HG02642 (cell line): ENCODE measurements at regions not wholly inside any gene's neighbourhood (a gene's known extent, or its start where the extent isn't known, plus 50 kb on each side); places are given as distances from the start of the nearest gene placed in this dataset.

Experiments
- ATAC-seq: cut with Tn5 transposase; IDR thresholded peaks from one replicate; pipeline ENCODE4 v1.9.1; 2021; ENCODE audit warnings: mild to moderate bottlenecking; ENCODE audit not compliant: unreplicated experiment, poor library complexity

DNA sequence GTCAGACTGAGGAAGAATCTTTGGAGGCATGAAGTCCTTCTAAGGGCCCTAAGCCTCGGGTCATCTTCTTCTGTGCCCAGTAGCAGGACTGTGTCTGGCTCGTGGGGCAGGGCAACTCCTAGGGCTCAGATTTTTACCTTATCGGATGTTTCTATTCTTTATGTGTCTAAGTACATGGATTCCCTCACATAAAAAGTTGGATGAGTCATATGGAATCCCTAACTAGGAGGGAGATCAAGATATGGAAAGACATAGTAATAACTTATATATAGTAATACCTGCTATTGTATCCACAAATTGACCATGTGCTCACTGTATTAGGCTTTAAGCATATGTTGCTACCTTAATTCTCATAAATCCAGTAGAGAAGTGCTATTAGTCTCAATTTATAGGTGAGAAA lies 364.5 kb upstream of the CAMK1G start:
- ATAC-seq: no peak

DNA sequence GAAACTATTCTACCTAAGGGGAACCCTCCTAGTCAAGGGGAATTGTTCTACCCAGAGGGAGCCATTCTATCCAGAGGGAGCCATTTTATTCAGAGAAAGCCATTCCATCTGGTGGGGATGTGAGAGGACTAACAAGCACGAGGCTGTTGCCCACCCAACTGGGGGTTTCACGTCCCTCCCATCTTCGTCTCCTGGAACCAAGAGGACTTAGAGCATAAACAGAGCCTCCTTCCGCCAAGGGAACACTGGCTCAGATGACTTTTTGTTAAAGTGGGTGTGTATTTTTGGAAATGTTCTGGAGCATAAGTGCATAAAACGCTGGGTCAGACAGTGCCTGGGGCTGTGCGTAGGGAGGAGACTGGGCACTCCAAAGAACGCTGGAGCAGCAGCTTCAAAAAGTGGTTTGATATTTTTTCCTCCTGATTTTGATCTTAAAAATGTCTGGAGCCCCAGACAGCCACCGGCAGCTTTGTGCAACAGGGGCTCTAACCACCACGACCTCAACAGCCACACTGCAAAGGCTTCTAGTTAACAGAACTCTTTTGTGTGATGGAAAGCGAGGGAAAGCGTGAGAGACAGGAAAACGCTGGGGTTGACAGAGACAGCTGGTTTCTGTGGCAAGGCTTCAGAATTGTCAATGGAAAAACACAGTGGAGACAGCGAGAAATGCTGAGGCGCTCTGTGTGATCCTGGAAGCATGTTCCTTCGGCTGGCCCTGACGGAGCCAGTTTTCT lies 363.6 kb upstream of the CAMK1G start:
- ATAC-seq: no peak

DNA sequence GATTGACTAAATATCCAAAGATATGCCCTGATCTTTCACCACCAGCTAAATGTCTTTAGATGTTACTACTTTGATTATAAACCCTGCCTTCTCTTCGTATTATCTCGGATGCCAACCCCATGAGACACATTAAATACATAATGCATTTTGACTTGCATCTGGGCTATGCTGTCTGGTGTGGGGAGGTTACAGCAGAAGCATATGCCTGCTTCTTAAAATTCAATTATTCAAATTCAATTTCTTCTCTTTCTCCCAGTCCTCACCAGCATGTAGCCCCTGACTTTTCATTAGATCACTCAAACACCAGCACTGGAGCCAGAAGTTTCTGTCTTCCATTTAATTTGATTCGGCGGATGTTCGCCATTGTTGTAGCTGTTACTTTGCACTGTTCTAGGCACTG lies 360.7 kb upstream of the CAMK1G start:
- ATAC-seq: no peak

DNA sequence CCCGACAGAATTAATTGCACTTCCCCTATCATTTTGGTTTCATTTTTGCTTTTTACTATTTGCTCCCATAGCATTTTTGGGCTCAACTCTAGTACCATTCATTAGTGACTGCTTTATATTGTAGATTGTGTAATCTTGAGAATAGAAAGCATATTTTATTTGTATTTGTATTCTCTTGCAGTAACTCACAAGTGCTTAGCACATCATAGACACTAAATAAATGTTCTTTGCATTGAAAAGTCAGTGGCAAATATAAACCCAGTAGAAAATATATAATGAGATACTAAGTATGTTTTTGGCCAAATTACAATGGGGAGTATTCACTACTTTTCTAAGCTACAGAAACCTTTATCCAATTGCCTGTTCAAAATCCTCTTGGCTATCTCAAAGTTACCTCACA lies 359.7 kb upstream of the CAMK1G start:
- ATAC-seq: no peak

DNA sequence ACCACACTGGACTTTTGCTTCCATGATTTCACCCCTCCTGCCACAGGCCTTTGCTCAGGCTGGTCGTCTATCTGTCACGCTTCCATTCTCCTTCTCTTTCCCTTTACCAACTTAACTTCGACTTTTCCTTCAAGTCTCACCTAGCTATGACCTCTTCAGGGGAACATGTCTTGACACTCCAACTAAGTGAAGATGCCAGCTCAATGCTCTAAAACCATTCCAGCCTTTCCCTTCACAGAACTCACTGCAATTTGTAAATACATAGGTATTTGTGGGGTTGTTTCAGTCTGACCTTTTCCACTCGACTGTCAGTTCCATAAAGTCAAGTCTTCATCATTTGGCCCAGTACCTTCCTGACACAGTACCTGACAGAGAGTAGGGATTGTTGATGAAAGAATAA lies 358.6 kb upstream of the CAMK1G start:
- ATAC-seq: no peak

DNA sequence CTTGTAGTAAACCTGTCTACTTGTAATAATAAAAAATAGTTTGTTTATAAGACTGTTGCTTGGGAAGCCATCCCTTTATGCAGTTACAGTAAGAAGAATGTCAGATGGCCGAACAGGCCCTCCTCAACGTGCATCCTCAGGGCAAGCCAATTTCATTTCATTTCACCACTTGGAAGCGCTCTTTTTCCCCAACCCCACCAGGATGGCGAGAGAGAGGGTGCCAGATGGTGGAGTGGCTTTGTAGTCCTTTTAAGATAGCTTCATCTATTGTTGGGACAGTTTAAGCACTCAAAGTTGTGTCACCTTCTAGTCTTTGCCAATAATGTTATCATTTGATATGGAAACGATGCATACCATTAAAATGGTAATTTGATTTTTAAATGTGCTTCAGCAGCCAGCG lies 356.3 kb upstream of the CAMK1G start:
- no peak for ATAC-seq

DNA sequence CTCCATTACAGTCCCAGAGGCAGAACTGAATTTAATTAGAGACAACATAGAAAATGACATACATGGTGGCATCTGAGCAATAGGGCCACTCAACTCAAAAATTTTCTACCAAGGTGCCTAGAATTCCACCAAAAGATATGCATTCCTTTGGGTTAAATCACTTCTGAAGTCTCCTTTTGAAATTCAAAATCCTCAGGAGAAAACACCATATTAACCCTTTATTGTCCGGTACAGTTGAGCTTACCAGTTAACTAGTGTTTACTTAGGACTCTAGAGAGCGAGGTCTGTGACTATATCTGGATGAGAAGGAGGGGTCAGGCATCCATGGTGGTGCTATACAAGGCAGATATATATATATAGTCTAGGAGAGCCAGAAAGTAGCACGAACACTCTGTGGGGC lies 355.6 kb upstream of the CAMK1G start:
- ATAC-seq: no peak

DNA sequence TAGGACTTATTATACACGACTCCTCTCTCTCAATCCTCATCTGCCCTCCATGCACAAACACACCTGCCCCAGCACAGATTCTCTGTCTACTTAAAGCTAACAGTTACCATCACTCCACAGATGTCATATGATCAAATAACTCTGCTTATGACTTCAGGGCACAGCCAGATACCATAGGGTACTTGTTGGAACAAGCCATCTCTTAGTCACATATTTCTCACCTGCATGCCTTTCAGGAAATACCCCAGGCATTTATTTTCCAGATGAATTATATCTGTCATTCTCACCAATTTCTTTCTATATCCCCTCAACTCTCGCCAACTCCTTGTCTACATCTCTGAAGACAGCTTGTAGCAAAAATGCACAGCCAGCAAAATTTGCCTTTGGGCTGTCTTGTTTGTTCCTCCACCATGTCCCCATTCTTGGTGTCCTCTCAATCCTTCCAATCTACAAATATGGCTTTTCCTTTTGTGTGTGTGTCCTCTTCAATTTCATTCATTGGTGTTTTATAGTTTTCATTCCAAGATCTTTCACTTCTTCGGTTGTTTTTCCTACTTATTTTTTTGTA lies 353.9 kb upstream of the CAMK1G start:
- no peak for ATAC-seq

DNA sequence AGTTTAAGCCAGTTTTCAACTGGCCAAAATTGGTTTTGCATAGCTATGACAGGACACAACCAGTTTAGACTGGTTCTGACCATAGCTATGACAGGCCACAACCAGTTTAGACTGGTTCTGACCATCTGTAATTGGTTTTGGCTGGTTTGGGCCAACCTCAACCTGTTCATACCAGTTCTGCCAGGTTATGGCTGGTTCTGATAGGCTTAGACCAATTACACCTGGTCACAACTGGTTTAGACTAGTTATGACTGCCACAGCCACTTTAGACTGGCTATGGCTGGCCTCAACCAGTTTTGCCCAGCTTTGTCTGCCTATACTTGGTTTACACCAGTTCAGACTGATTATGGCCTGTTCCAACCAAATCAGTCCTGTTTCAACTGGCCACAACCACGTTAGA lies 353.2 kb upstream of the CAMK1G start:
- no peak for ATAC-seq

DNA sequence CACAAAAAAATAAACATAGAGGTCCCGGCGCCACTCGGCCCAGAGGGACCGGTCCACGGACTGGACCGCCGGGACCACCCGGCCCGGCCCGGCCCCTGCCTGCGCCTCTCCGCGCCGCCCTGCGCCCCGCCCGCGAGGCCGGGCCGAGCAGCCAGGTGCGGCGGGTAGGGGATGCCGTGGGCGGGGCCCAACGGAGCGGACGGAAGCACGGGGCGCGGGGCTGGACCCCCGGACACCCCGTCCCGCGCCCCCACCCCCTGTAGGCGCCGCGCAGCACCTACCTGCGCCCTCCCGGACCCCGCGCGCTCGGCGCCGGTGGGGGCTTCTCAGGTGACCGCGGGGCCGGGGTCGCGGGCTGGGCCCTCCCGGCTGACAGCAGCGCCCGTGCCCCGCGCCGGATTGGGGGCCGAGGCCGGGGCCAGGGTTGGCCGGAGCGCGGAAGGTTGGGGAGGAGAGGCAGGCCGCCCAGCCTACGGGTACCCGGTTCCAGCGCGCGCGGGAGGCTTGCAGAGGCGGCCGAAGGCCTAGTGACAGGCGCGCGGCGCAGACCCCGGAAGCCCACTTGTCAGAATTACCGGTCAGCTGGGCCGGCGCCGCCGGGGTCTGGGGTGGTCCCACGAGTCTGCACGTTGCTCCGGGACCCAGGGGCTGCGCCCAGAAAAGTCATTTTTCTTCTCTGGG lies 351.9 kb upstream of the CAMK1G start:
- ATAC-seq: no peak

DNA sequence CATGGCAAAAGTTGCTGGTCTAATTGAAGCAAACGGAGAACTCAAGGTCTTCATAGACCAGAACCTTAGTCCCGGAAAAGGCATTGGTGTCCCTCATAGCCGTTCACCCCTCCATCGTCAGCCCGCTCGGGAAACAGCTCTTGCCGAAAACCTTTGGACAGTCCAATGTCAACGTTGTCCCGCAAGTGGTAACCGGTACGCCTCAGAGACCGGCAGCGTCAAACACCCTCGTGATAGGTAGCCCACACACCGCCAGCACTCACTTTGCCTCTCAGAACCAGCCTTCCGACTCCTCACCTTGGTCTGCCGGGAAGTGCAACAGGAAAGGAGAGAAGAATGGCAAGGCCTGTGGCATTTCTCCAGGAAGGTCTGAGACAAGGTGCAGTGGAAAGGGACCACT lies 351.3 kb upstream of the CAMK1G start:
- ATAC-seq: no peak

DNA sequence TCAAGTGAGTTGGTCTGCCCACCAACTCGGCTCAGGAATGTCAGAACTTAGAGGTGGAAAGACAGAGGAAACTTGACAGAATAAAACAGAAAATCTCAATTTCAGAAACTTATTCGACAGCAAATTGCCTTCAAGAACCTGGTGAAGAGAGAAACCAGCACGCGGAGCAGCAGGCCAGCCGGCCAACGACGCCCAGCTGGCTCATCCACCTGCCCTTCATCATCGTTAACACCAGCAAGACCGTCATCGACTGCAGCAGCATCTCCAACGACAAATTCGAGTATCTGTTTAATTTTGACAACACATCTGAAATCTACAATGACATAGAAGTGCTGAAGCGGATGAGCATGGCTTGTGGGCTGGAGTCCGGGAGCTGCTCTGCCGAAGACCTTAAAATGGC lies 350.8 kb upstream of the CAMK1G start:
- ATAC-seq: no peak

DNA sequence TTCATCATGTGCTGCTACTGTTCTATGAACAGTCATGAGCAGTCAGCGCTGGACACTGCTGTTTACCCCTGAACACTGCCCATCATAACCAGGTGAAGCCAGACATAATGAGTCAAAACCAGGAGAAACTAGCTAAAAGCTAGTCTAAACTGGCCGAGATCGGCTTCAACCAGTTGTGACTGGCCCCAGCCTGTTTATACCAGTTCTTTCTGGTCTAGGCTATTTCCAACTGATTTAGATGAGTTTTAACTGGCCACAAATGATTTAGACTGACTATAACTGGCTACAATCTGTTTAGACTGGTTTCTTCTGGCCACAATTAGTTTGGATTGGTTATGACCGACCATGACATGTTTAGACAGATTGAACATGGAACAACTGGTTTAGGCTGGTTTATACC lies 348.3 kb upstream of the CAMK1G start:
- no peak for ATAC-seq

DNA sequence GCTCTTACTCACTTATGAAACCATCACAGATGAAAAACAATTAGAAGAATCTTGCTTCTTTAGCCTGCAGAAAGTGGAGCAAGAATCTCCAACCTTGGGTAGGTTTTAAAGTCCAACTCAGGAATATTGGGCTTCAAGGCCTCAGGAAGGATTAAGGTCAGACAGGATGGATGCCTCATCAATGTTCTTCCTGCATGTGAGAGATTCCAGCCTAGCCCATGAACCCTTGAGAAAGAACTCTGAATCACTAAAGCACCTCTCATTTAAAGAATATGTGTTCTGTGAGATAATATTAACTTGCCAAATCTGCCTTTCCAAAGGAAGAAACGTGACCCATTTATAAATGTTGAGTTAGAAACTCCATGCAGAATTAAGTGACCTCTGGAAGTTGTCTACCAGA lies 345.2 kb upstream of the CAMK1G start:
- ATAC-seq: no peak

DNA sequence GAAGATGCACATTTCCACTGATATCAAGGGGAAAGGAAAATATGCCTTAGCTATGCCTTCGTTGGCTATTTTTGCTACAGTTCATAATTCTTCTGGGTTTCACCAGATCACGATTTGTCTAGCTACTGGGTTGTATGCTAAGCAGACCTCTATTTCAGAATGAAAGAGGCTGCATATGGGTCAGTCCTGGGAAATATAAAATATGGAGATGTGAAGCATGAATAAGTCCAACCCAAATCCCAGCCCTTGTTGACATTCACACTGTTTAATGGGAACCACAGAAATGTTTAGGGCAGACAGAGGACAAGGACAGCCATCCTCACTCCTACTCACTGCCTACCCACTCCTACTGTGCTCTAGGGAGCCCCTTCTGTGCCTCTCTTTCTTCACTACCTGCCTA lies 343.2 kb upstream of the CAMK1G start:
- ATAC-seq: no peak

DNA sequence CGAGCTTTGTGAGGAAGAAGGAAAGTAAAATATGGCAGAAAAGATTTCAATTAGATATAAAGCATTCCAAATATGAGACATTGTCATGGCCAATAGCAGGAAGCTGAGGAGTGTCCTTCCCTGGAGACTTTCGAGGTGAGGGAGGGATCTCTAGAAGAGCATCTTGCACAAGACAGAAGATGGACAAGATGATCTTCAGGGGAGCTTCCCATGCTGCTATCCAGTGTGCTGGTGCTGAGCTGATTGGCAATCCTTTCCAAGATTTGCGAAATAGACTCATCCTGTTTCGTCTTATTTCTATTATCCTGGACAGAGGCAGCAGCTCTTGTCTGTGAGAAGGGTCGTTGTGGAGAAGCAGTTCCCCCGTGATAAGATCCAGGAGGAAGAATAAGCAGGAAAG lies 342.0 kb upstream of the CAMK1G start:
- no peak for ATAC-seq

DNA sequence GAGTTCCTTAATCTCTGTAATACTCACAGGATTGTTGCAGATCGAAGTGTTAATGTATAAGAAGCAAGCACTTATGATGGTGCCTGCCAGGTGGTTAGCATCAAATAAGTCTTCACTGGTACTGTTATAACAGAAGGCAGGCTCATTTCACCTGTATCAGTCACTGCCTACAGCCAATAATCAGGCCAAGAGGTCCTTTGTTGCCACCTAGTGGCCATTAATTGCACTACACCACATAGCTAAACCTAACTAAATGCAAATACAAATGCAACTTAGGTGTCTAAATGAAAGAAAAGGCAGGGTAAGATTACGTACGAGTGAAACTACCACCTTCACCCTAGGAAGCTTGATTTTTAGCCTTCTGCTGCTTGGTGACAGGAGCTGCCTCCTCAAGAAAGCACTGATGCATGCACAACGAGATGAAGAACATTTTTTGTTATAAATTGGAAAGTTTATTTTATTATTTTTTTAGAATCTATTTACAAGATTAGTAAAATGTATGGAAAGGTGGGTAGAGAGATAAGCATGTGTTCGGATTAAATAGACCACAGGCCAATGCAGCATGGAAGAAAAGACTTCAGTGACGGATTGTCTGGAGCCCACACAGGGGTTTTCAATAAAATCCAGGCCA lies 334.8 kb upstream of the CAMK1G start:
- ATAC-seq: no peak

DNA sequence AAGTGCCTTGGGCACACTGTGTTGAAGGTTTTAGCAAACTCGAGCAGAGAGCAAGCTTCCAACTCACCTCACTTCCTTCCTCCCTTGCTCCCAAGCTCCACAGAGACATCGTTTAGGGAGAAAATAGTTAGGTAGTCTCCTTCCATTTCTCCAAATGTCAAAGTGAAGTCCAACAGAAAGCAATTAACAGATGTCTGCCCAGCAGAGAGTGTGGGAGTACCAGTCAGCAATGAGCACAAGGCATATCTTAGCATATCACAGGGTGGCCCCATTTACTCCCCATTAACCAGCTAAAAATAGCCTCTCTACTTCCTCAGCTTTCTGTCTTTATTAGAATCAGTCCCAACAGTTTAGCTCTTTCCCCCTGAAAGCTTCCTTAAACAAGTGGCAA lies 334.2 kb upstream of the CAMK1G start:
- no peak for ATAC-seq

DNA sequence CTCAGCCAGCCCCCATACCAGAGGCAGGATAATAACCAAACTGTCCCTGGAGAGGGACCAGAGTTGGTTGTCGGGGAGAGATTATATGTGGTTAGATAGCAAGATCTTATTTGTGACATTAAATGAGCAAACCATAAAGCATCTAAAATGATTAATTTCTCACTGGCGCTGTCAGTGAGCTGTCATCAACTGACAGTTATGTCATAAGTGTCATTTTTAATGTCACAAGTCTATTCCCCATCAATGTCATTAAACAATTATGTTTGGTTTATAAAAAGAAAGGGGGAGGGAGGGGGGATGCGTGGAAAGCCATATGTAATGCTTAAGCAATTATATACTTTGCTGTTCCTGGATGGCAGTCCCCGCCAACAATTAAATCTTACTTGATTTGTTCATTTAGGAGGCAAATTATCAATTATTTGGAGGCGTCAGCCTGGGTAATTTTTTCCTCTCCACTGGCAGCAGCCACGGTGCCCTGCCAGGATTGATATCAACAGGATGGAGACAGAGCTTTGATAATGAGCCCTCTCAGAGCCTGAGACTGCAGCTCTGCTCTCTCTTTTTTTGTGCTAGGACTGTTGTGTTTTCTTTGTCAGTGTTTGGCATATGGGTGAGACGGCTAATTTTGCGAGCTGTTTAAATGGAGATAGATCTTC lies 333.6 kb upstream of the CAMK1G start:
- ATAC-seq: no peak

DNA sequence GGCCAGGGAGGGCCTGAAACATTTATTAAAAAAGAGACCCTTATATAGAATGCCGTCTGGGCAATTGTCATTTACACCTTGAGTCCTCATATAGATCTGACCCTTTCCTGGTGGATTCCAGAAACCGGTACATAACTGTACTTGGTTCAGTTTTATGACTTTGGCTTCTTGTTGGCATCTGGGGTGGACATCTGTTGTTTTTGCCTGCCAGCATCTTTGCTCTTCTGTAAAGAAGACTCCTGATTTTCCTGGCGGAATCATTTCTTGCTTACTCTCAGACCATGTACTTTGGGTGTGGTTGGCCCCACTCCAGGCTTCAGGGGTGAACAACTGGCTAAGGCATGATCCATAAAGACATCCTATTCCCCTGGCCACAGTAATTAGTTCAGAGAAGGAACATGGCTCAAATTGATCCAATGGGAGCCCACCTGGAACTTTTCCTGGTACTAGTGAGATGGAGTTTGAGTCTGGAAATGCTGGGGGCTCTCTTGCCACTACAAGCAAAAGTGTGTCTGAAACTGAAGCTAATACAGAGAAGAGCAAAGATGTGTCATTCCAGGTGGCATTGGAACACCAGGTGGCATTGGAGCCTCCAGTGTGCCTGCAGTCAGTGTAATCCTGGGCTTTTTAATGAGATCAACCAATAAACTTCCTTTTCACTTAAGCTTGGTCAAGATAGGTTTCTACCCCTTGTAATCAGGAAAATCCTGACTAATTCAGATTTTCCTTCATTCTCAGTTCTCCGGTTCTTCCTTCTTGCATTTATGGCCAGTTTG lies 332.5 kb upstream of the CAMK1G start:
- no peak for ATAC-seq
